Amniotic epithelial cell (primary cell): ENCODE measurements at regions not wholly inside any gene's neighbourhood (a gene's known extent, or its start where the extent isn't known, plus 50 kb on each side); places are given as distances from the start of the nearest gene placed in this dataset.

Experiments used
- DNase-seq: peaks from one replicate; pipeline ENCODE4 v3.0.0-alpha.2; 2010; ENCODE audit warnings: low read depth

DNA sequence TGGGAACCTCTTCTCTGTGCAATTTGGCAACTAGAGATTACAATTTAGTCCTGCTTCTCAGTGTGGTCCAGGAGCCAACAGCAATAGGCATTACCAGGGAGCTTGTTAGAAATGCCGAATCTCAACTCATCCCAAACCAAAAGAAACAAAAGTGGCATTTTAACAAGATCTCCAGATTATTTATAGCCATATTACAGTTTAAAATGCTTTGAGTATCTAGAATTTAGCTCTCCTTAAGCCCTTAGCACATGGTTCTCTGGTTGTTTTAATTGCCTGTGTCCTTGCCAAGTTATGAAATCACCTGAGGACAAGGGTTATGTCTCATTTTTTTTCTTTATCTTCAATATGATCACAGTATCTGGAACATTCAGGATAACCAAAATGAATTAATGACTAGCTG is 51.6 kb upstream of the TAS2R1 start:
- no peak for DNase-seq
